Naive thymus-derived CD4-positive, alpha-beta T cell (primary cell): ENCODE measurements at regions not wholly inside any gene's neighbourhood (a gene's known extent, or its start where the extent isn't known, plus 50 kb on each side); places are given as distances from the start of the nearest gene placed in this dataset.

ENCODE experiments used
- ATAC-seq: fragments of 150-1000 bp; cut with Tn5 transposase; 2 replicates; pipeline ENCODE4 v1.10.0; 2021; ENCODE audit warnings: mild to moderate bottlenecking, moderate library complexity
- CTCF ChIA-PET: fragments of 350-600 bp; sonication (Branson Sonifier 250); formaldehyde crosslinking; loops from one replicate; lab custom pipeline; 2021; ENCODE audit warnings: antibody characterized with exemption; lab: Charles Lee
- POLR2A ChIA-PET: fragments of 350-600 bp; sonication (Branson Sonifier 250); formaldehyde crosslinking; loops from one replicate; lab custom pipeline; 2021; ENCODE audit warnings: antibody characterized with exemption, inconsistent platforms; lab: Charles Lee
- DNase-seq, 9 donors: peaks; one replicate each; pipeline versions ENCODE4 v3.0.0 to v3.0.0-alpha.2; 2020 to 2022; ENCODE audit warnings: mixed read lengths in 1 of 9
- H3K27ac ChIP-seq: one replicate; pipeline ENCODE4 v1.7.0; 2013; ENCODE audit warnings: mild to moderate bottlenecking, low read depth, low read length, moderate library complexity
- H3K27me3 ChIP-seq, 2 donors: one replicate each; pipeline ENCODE4 v1.7.0; 2013; ENCODE audit warnings: low read length in 2 of 2, mild to moderate bottlenecking in 2 of 2, moderate library complexity in 2 of 2; ENCODE audit not compliant: control insufficient read depth in 2 of 2, insufficient read depth in 2 of 2
- H3K36me3 ChIP-seq, 3 experiments: 1 replicate in 2 of 3; 2 replicates in 1 of 3; pipeline ENCODE4 v1.7.0; 2013; ENCODE audit warnings: low read length in 3 of 3, mild to moderate bottlenecking in 3 of 3, moderate library complexity in 1 of 3; ENCODE audit not compliant: insufficient read depth in 3 of 3, control insufficient read depth in 2 of 3
- H3K4me1 ChIP-seq, 2 donors: one replicate each; pipeline ENCODE4 v1.7.0; 2013; ENCODE audit warnings: low read length in 2 of 2, mild to moderate bottlenecking in 2 of 2, moderate library complexity in 1 of 2; ENCODE audit not compliant: control insufficient read depth in 2 of 2, insufficient read depth in 2 of 2
- H3K4me3 ChIP-seq: 2 replicates; pipeline ENCODE4 v1.7.0; 2013; ENCODE audit warnings: mild to moderate bottlenecking, low read length
- H3K9me3 ChIP-seq, 3 experiments: 1 replicate in 2 of 3; 2 replicates in 1 of 3; pipeline ENCODE4 v1.7.0; 2013; ENCODE audit warnings: low read length in 3 of 3; ENCODE audit not compliant: control insufficient read depth in 2 of 3
- H3K27ac Mint-ChIP-seq, 9 donors: one replicate each; pipeline ENCODE4 v1.8.0; 2020 to 2022; ENCODE audit warnings: mixed read lengths in 9 of 9, mild to moderate bottlenecking in 8 of 9, moderate library complexity in 5 of 9, inconsistent platforms in 2 of 9
- H3K27me3 Mint-ChIP-seq, 5 donors: one replicate each; pipeline ENCODE4 v1.8.0; 2021 to 2022; ENCODE audit warnings: mixed read lengths in 5 of 5, mild to moderate bottlenecking in 1 of 5
- H3K36me3 Mint-ChIP-seq, 5 donors: one replicate each; pipeline ENCODE4 v1.8.0; 2020 to 2022; ENCODE audit warnings: mixed read lengths in 5 of 5, mild to moderate bottlenecking in 3 of 5, inconsistent platforms in 1 of 5
- H3K4me1 Mint-ChIP-seq, 7 donors: one replicate each; pipeline ENCODE4 v1.8.0; 2020 to 2022; ENCODE audit warnings: mixed read lengths in 7 of 7, mild to moderate bottlenecking in 3 of 7, inconsistent platforms in 1 of 7
- H3K4me3 Mint-ChIP-seq, 10 donors: one replicate each; pipeline ENCODE4 v1.8.0; 2020 to 2022; ENCODE audit warnings: mild to moderate bottlenecking in 10 of 10, mixed read lengths in 10 of 10, moderate library complexity in 6 of 10, inconsistent platforms in 2 of 10
- H3K9me3 Mint-ChIP-seq, 11 donors: one replicate each; pipeline ENCODE4 v1.8.0; 2020 to 2022; ENCODE audit warnings: mixed read lengths in 11 of 11, mild to moderate bottlenecking in 4 of 11, inconsistent platforms in 1 of 11, moderate library complexity in 1 of 11
- intact Hi-C, 2 donors: fragments of 100-400 bp; cut with micrococcal nuclease; formaldehyde crosslinking; loops; one replicate each; pipeline ENCODE4 v1.15.1; 2023

GRCh38 chr2:212712991-212713390 is 174.4 kb upstream of the ERBB4 start:
- H3K9me3 Mint-ChIP-seq = peaks cover 0 to 5% (median 2%) of the 10 kb centered on the region in 11 donors
- H3K27me3 ChIP-seq = no peaks in the 10 kb centered on the region
- H3K27ac Mint-ChIP-seq = no peak overlapping the region
- H3K27me3 Mint-ChIP-seq = no peaks in the 10 kb centered on the region
- DNase-seq (no peak), ATAC-seq (no peak)
- no peaks in the 10 kb centered on the region for H3K36me3 Mint-ChIP-seq
- H3K27ac ChIP-seq = no peak overlapping the region
- intact Hi-C loops = no loop called here
- H3K4me3 ChIP-seq = no peak overlapping the region
- no peaks in the 10 kb centered on the region for H3K4me1 ChIP-seq
- POLR2A ChIA-PET = no interaction called here
- no peak overlapping the region for H3K4me3 Mint-ChIP-seq
- H3K4me1 Mint-ChIP-seq = no peaks in the 10 kb centered on the region
- H3K36me3 ChIP-seq = no peaks in the 10 kb centered on the region
- CTCF ChIA-PET = no interaction called here
- no peaks in the 10 kb centered on the region for H3K9me3 ChIP-seq

DNA sequence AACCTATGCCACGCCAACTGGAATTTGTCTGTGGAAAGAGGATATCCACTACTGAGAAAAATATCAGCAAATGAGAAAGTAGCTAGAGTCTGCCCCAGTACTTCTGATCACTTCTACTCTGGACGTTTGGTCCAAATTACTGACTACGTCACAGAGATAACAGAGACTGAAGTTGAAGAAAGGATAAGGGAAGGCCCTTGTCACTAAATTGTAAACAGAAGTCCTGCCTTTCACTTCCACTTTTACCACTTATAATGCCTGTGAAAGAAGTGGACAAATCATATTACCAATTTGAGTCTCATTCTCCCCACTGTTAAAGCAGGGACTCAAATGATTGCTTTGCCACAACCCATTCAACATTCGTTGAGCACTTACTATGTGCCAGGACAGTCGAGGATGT is 173.9 kb upstream of the ERBB4 start:
- ATAC-seq (no peak), DNase-seq (no peak)
- no peak overlapping the region for H3K27ac Mint-ChIP-seq
- Histone ChIP-seq H3K27me3 (no peaks in the 10 kb centered on the region), H3K4me3 (no peak overlapping the region), H3K4me1 (no peaks in the 10 kb centered on the region), H3K27ac (no peak overlapping the region), H3K9me3 (no peaks in the 10 kb centered on the region), H3K36me3 (no peaks in the 10 kb centered on the region)
- no peaks in the 10 kb centered on the region for H3K4me1 Mint-ChIP-seq
- no peak overlapping the region for H3K4me3 Mint-ChIP-seq
- H3K27me3 Mint-ChIP-seq = peaks cover 0 to 3% (median 0%) of the 10 kb centered on the region in 5 donors
- CTCF ChIA-PET = no interaction called here
- intact Hi-C loops = no loop called here
- H3K9me3 Mint-ChIP-seq = peaks cover 0 to 4% (median 0%) of the 10 kb centered on the region in 11 donors
- POLR2A ChIA-PET = no interaction called here
- H3K36me3 Mint-ChIP-seq = no peaks in the 10 kb centered on the region

GRCh38 chr2:212711856-212712255 is 173.3 kb upstream of the ERBB4 start:
- Mint-ChIP-seq H3K27me3 (peaks cover 0 to 4% (median 0%) of the 10 kb centered on the region in 5 donors), H3K9me3 (peaks cover 0 to 4% (median 0%) of the 10 kb centered on the region in 11 donors), H3K27ac (no peak overlapping the region), H3K4me1 (no peaks in the 10 kb centered on the region), H3K36me3 (no peaks in the 10 kb centered on the region), H3K4me3 (no peak overlapping the region)
- no peak overlapping the region for H3K27ac ChIP-seq
- ATAC-seq = no peak
- no peaks in the 10 kb centered on the region for H3K9me3 ChIP-seq
- POLR2A ChIA-PET = no interaction called here
- H3K4me1 ChIP-seq = no peaks in the 10 kb centered on the region
- H3K27me3 ChIP-seq = no peaks in the 10 kb centered on the region
- intact Hi-C loops = no loop called here
- CTCF ChIA-PET = no interaction called here
- H3K36me3 ChIP-seq = no peaks in the 10 kb centered on the region
- no peak for DNase-seq
- H3K4me3 ChIP-seq = no peak overlapping the region

GRCh38 chr2:212709280-212709679 is 170.7 kb upstream of the ERBB4 start:
- CTCF ChIA-PET = no interaction called here
- H3K4me3 Mint-ChIP-seq = no peak overlapping the region
- Histone ChIP-seq H3K27ac (no peak overlapping the region), H3K4me3 (no peak overlapping the region), H3K9me3 (no peaks in the 10 kb centered on the region), H3K4me1 (no peaks in the 10 kb centered on the region), H3K36me3 (no peaks in the 10 kb centered on the region), H3K27me3 (no peaks in the 10 kb centered on the region)
- H3K9me3 Mint-ChIP-seq = peaks cover 0 to 4% (median 0%) of the 10 kb centered on the region in 11 donors
- ATAC-seq (no peak), DNase-seq (no peak)
- H3K27ac Mint-ChIP-seq = no peak overlapping the region
- no peaks in the 10 kb centered on the region for H3K4me1 Mint-ChIP-seq
- intact Hi-C loops = no loop called here
- POLR2A ChIA-PET = no interaction called here
- H3K27me3 Mint-ChIP-seq = peaks cover 0 to 4% (median 0%) of the 10 kb centered on the region in 5 donors
- no peaks in the 10 kb centered on the region for H3K36me3 Mint-ChIP-seq

DNA sequence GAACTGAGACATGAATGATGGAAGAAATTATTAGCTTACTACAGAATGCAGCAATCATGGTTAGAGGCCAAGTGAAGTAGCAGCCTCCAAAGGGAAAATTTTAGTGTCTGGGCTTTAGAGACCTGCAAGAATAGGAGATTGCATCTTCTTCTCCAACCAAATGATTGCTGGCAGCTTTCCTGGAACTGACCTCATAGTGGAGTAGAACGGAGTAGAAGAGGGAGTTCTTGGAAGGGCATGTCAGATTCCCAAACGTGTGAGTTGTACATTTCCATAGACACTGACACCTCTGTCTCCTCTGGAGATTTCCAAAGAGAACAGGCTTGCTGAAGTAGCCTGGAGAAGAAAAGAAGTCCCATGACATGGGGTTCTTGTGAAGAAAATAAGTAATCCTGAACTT is 169.8 kb upstream of the ERBB4 start:
- H3K4me3 Mint-ChIP-seq = no peak overlapping the region
- intact Hi-C loops = no loop called here
- POLR2A ChIA-PET = no interaction called here
- ATAC-seq (no peak), DNase-seq (no peak)
- Histone ChIP-seq H3K36me3 (no peaks in the 10 kb centered on the region), H3K27ac (no peak overlapping the region), H3K4me3 (no peak overlapping the region), H3K4me1 (no peaks in the 10 kb centered on the region), H3K9me3 (no peaks in the 10 kb centered on the region), H3K27me3 (no peaks in the 10 kb centered on the region)
- H3K4me1 Mint-ChIP-seq = no peaks in the 10 kb centered on the region
- H3K27ac Mint-ChIP-seq = no peak overlapping the region
- H3K9me3 Mint-ChIP-seq = peaks cover 0 to 4% (median 0%) of the 10 kb centered on the region in 11 donors
- CTCF ChIA-PET = interaction anchor here (0.5 to 0.9 kb wide), 2 partner anchors 10 to 560 kb away, joined by 3 read pairs; no protein-coding TSS in a partner anchor
- no peaks in the 10 kb centered on the region for H3K36me3 Mint-ChIP-seq
- peaks cover 0 to 4% (median 0%) of the 10 kb centered on the region in 5 donors for H3K27me3 Mint-ChIP-seq

- Histone ChIP-seq H3K4me1 (no peaks in the 10 kb centered on the region), H3K36me3 (no peaks in the 10 kb centered on the region), H3K9me3 (no peaks in the 10 kb centered on the region), H3K4me3 (no peak overlapping the region), H3K27ac (no peak overlapping the region), H3K27me3 (no peaks in the 10 kb centered on the region)
- DNase-seq (no peak), ATAC-seq (no peak)
- Mint-ChIP-seq H3K27me3 (no peaks in the 10 kb centered on the region), H3K36me3 (no peaks in the 10 kb centered on the region), H3K4me1 (no peaks in the 10 kb centered on the region), H3K9me3 (peaks cover 0 to 4% (median 0%) of the 10 kb centered on the region in 11 donors), H3K27ac (no peak overlapping the region), H3K4me3 (no peak overlapping the region)
- ChIA-PET CTCF (no interaction called here), POLR2A (no interaction called here)
- intact Hi-C loops = no loop called here
Measured at GRCh38 chr2:212695426-212695825, 156.8 kb upstream of the ERBB4 start.

- POLR2A ChIA-PET = no interaction called here
- Histone ChIP-seq H3K27ac (no peak overlapping the region), H3K27me3 (no peaks in the 10 kb centered on the region), H3K4me1 (no peaks in the 10 kb centered on the region), H3K4me3 (no peak overlapping the region), H3K36me3 (no peaks in the 10 kb centered on the region), H3K9me3 (no peaks in the 10 kb centered on the region)
- intact Hi-C loops = no loop called here
- ATAC-seq (no peak), DNase-seq (no peak)
- Mint-ChIP-seq H3K27ac (no peak overlapping the region), H3K36me3 (no peaks in the 10 kb centered on the region), H3K4me3 (no peak overlapping the region), H3K4me1 (no peaks in the 10 kb centered on the region), H3K9me3 (no peaks in the 10 kb centered on the region), H3K27me3 (no peaks in the 10 kb centered on the region)
- CTCF ChIA-PET = no interaction called here
Measured at GRCh38 chr2:212694398-212694797, 155.8 kb upstream of the ERBB4 start.
